ENCODE measurements at regions not wholly inside any gene's neighbourhood (a gene's known extent, or its start where the extent isn't known, plus 50 kb on each side); places are given as distances from the start of the nearest gene placed in this dataset.

DNA sequence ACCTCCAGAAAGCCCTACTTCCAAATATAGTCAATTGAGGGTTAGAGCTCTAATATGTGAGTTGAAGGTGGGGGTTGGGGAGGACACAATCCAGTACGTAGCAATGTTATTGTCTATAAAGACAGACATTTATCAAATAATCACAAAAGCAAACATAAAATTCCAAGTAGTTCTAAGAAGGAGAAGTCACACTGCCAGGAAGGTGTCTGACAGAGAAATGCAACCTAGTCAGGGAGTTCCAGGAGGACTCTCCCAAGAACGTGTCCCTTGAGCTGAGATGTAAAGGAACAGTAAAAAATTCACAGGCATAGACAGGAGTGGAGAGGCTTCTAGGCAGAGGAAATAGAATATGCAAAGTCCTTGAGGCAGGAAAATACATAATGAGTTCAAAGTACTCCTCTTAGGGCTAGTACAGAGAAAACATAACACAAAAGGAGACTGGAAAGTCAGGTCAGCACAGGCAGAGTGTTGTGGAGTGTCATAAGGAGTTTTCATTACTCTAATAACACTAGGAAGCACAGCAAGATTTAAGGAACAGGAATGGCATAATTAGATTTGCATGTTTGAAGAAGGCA lies 277.6 kb upstream of the STT3B start:
- TF ChIP-seq CTCF (IDR thresholded peaks at IDR 0.05) (no peak), POLR2A (IDR thresholded peaks at IDR 0.05; ENCODE audit: low read length) (no peak), SMC3 (IDR thresholded peaks at IDR 0.05) (no peak), POLR2AphosphoS2 (conservative IDR thresholded peaks at IDR 0.05; ENCODE audit: low read length) (no peak), KDM1A (IDR thresholded peaks at IDR 0.05; ENCODE audit: low read depth) (no peak), FOSL2 (IDR thresholded peaks at IDR 0.05) (no peak), FOSL2 (CRISPR knock-in tag; IDR thresholded peaks at IDR 0.05) (no peak), EP300 (IDR thresholded peaks at IDR 0.05) (no peak), RAD21 (conservative IDR thresholded peaks at IDR 0.05 in 1 of 2, IDR thresholded peaks at IDR 0.05 in 1 of 2) (no peak)
- TF ChIP-seq, protein P1, sequence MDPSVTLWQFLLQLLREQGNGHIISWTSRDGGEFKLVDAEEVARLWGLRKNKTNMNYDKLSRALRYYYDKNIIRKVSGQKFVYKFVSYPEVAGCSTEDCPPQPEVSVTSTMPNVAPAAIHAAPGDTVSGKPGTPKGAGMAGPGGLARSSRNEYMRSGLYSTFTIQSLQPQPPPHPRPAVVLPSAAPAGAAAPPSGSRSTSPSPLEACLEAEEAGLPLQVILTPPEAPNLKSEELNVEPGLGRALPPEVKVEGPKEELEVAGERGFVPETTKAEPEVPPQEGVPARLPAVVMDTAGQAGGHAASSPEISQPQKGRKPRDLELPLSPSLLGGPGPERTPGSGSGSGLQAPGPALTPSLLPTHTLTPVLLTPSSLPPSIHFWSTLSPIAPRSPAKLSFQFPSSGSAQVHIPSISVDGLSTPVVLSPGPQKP (IDR thresholded peaks at IDR 0.05; ENCODE audit: low read depth, low read length): no peak

All from A549 (cell line).